ENCODE measurements at regions not wholly inside any gene's neighbourhood (a gene's known extent, or its start where the extent isn't known, plus 50 kb on each side); places are given as distances from the start of the nearest gene placed in this dataset.

- no peak overlapping the region for H3K4me3 ChIP-seq (ENCODE audit: low read length)
- TF ChIP-seq CTCF (conservative IDR thresholded peaks at IDR 0.05; ENCODE audit: low read depth, low read length) = no peak
- DNase-seq (ENCODE audit: low read depth) = no peak
Measured at GRCh38 chrX:63929608-63930007, 144.6 kb upstream of the ARHGEF9 start.

- DNase-seq (ENCODE audit: low read depth) = no peak
- H3K4me3 ChIP-seq (ENCODE audit: low read length) = no peak overlapping the region
- no peak for TF ChIP-seq CTCF (conservative IDR thresholded peaks at IDR 0.05; ENCODE audit: low read depth, low read length)
Measured at GRCh38 chrX:63927848-63928247, 142.8 kb upstream of the ARHGEF9 start.

- TF ChIP-seq CTCF (conservative IDR thresholded peaks at IDR 0.05; ENCODE audit: low read depth, low read length) = no peak
- no peak for DNase-seq (ENCODE audit: low read depth)
- no peak overlapping the region for H3K4me3 ChIP-seq (ENCODE audit: low read length)
Measured at GRCh38 chrX:63922221-63922620, 137.2 kb upstream of the ARHGEF9 start.

GRCh38 chrX:63920875-63921274 is 135.9 kb upstream of the ARHGEF9 start:
- no peak for TF ChIP-seq CTCF (conservative IDR thresholded peaks at IDR 0.05; ENCODE audit: low read depth, low read length)
- H3K4me3 ChIP-seq (ENCODE audit: low read length) = no peak overlapping the region
- no peak for DNase-seq (ENCODE audit: low read depth)

GRCh38 chrX:63919081-63919480 is 134.1 kb upstream of the ARHGEF9 start:
- TF ChIP-seq CTCF (conservative IDR thresholded peaks at IDR 0.05; ENCODE audit: low read depth, low read length) = no peak
- DNase-seq (ENCODE audit: low read depth) = no peak
- H3K4me3 ChIP-seq (ENCODE audit: low read length) = no peak overlapping the region

GRCh38 chrX:63918611-63919010 is 133.6 kb upstream of the ARHGEF9 start:
- no peak for DNase-seq (ENCODE audit: low read depth)
- H3K4me3 ChIP-seq (ENCODE audit: low read length) = no peak overlapping the region
- peak; percentile 4 for TF ChIP-seq CTCF (conservative IDR thresholded peaks at IDR 0.05; ENCODE audit: low read depth, low read length)

- no peak overlapping the region for H3K4me3 ChIP-seq (ENCODE audit: low read length)
- DNase-seq (ENCODE audit: low read depth) = no peak
- TF ChIP-seq CTCF (conservative IDR thresholded peaks at IDR 0.05; ENCODE audit: low read depth, low read length) = no peak
Measured at GRCh38 chrX:63917296-63917695, 132.3 kb upstream of the ARHGEF9 start.
